HG03457 (cell line): ENCODE measurements at regions not wholly inside any gene's neighbourhood (a gene's known extent, or its start where the extent isn't known, plus 50 kb on each side); places are given as distances from the start of the nearest gene placed in this dataset.

Experiments used
- ATAC-seq: cut with Tn5 transposase; IDR thresholded peaks from one replicate; pipeline ENCODE4 v1.9.1; 2021; ENCODE audit warnings: moderate number of reproducible peaks; ENCODE audit not compliant: unreplicated experiment

- ATAC-seq: no peak
Measured at GRCh38 chr1:87673748-87674147, 345.1 kb downstream of the LMO4 start.

- no peak for ATAC-seq
Measured at GRCh38 chr1:87674791-87675190, 346.1 kb downstream of the LMO4 start.

GRCh38 chr1:87678266-87678665 lies 349.6 kb downstream of the LMO4 start:
- ATAC-seq: no peak

GRCh38 chr1:87682565-87682964 lies 353.9 kb downstream of the LMO4 start:
- ATAC-seq: no peak

GRCh38 chr1:87683196-87683956 lies 354.7 kb downstream of the LMO4 start:
- no peak for ATAC-seq

- ATAC-seq: no peak
Measured at GRCh38 chr1:87684194-87684593, 355.5 kb downstream of the LMO4 start.

GRCh38 chr1:87684713-87685205 lies 356.1 kb downstream of the LMO4 start:
- no peak for ATAC-seq

- ATAC-seq: no peak
Measured at GRCh38 chr1:87685311-87686135, 356.8 kb downstream of the LMO4 start.

GRCh38 chr1:87686136-87686495 lies 357.4 kb downstream of the LMO4 start:
- no peak for ATAC-seq

GRCh38 chr1:87686671-87687070 lies 358.0 kb downstream of the LMO4 start:
- ATAC-seq: no peak

GRCh38 chr1:87688136-87688535 lies 359.5 kb downstream of the LMO4 start:
- no peak for ATAC-seq

- ATAC-seq: no peak
Measured at GRCh38 chr1:87689487-87689886, 360.8 kb downstream of the LMO4 start.

GRCh38 chr1:87696483-87696882 lies 367.8 kb downstream of the LMO4 start:
- no peak for ATAC-seq

- ATAC-seq: no peak
Measured at GRCh38 chr1:87702455-87702854, 373.8 kb downstream of the LMO4 start.

- no peak for ATAC-seq
Measured at GRCh38 chr1:87705233-87705632, 376.6 kb downstream of the LMO4 start.

- ATAC-seq: no peak
Measured at GRCh38 chr1:87706203-87706602, 377.5 kb downstream of the LMO4 start.

- no peak for ATAC-seq
Measured at GRCh38 chr1:87706779-87707228, 378.1 kb downstream of the LMO4 start.

GRCh38 chr1:87707411-87707810 lies 378.7 kb downstream of the LMO4 start:
- no peak for ATAC-seq

- ATAC-seq: no peak
Measured at GRCh38 chr1:87712261-87713010, 383.8 kb downstream of the LMO4 start.

GRCh38 chr1:87714278-87714677 lies 385.6 kb downstream of the LMO4 start:
- no peak for ATAC-seq

- no peak for ATAC-seq
Measured at GRCh38 chr1:87715052-87715451, 386.4 kb downstream of the LMO4 start.
